DMS53 (cell line): ENCODE measurements at regions not wholly inside any gene's neighbourhood (a gene's known extent, or its start where the extent isn't known, plus 50 kb on each side); places are given as distances from the start of the nearest gene placed in this dataset.

Experiments
- DNase-seq: peaks from one replicate; lab custom pipeline; 2025; lab: John Stamatoyannopoulos, UW

DNA sequence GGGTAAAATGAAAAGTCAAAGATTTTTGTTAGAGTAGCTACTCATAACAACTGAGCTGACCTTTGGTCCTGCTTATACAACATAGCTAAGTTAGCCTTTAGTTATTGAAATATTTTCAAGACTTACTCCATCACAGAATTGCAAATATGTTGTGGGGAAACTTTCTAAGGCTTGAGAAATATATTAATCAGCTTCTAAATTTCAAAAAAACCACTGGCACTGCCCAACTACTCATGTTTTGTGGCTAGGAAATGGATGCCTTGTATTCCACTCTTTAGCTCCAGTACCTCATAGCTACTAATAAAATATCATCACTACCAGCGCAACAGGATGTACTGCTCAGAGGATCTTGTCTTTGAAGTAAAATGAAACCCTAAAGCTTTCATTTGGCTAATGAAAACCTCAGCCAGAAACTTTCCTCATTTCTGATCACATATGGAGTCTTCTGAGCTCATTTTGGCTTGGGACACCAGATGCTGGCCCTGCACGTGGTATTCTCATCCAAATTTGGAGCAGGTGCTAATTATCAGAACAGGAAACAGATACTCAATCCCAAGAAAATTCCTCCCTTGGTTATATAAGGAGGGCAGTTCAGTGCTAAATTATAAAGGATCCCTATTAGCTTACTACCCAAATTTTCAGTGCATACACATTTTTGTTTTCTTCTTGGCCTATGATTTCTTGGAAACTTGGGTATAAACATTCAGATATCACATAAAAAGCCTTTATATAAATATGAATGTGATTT is 690.7 kb downstream of the ADGRL2 start:
- DNase-seq: no peak

GRCh38 chr1:82487778-82488177 is 687.0 kb downstream of the ADGRL2 start:
- peak; percentile 40 for DNase-seq

DNA sequence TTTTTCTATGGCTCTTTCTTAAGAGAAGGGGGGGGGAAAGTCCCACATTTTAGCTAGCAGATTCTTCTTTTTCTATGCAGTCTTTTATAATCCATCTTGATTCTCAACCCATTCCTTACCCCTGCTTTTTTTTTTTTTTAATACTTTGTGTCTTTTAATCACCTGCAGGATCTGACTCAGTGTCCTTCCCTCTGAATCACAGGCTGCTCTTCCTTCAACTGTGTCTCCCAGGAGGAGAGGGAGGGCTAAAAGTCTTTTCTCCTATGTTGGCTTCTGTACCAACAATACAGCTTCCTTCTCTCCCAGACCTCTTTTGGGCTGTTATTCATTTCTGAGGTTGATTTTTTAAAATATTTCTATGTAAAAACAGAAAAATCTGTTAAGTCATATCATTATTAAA is 686.2 kb downstream of the ADGRL2 start:
- DNase-seq: no peak

DNA sequence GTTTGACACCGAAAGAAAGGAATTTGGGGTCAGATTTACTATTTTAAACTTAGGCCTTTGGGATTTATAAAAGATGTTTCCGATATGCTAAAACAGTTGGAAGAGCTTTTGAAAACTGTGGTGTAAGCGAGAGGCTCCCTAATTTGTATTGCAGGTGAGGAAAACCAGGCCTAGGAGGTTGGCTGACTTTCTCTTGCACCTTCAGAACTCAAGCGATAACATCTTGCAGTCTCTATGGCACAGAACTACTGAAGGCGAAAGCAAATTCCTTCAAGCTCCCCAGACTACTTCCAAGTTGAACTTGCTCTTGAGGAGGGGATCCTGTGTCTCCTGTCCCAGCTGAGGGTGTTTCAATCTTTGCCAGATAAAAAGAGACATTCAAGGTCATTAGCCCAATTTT is 685.7 kb downstream of the ADGRL2 start:
- DNase-seq: no peak

GRCh38 chr1:82485591-82486369 is 685.0 kb downstream of the ADGRL2 start:
- DNase-seq: peak; percentile 29

DNA sequence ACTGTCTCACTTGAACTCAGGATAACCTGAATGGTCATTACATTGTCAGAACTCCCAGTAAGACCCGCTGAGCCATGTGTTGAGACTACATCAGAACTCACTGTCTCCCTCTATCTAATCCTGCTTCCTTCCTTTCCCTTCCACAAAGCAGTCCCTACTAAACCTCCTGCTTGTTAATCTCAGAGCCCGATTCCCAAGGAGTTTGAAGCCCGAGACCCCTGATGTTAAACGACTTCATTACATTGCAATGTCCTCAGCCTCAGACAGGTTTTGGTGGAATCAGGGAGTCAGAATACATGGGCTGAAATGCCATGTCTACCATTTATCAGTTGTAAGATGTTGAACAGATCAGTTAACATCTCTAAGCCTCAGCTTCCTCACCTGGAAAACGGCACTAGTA is 682.4 kb downstream of the ADGRL2 start:
- no peak for DNase-seq

- no peak for DNase-seq
Observed at GRCh38 chr1:82478916-82479315, 678.2 kb downstream of the ADGRL2 start.

DNA sequence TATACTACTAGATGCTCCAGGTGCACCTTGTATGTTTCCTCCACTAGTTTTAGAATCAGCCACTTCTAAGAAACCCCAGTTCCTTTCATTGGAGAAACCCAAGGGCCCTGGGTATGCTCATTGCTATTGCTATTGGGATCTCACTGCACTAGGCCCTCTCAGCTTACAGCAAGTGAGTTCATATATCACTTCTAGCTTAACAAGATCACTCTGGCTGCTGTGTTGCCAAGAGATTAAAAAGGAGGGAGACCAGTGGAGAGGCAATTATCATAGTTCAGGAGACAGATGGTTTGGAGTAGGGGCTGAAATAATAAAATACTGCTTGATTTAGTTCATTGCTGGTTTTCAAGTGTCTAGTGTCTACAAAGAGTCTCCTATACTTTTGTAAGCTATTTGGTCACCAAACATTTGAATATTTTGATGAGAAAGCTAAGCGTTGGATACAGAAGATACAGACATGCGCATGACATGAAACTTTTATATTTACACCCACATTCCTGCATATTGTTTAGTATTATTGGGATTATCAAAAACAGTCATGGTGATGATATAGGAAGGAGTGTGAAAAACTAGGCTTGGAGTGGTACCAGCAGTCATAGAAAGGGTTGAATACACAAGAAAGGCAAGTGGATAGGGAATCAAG is 671.9 kb downstream of the ADGRL2 start:
- DNase-seq: no peak

DNA sequence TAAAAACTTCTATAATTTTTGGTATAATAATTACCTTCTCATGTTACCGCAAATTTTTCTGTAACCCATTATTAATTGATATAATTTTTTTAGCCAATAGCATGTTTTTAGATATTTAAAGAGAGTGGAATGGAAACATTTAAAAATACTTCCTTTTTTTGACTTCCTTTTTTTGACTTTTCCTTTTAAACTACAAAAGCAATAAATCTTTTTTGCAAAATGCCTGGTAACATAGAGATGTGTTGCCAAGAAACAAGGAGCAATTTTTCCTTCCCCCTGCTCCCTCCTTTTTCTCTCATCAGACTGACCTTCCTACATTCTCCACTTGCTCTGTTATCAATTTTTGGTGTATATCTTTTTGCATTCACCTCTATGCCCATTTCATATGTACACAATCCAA is 666.2 kb downstream of the ADGRL2 start:
- DNase-seq: no peak

- no peak for DNase-seq
Observed at GRCh38 chr1:82466416-82466815, 665.7 kb downstream of the ADGRL2 start.

DNA sequence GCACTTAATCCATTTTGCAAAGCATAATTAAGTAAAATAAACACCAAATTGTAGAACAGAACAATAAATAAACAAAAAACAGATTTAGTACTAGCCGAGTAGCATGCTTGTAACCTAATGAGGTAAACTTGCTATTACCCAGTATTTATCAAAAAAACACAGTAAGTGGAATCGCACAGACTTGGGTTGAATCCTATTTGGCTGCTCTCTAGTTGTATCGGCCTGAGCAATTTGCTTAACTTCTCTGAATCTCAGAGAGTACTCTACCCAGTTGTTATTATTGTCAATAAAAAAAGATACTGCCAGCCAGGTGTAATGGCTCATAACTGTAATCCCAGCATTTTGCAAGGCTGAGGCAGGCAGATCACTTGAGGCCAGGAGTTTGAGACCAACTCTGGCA is 664.3 kb downstream of the ADGRL2 start:
- no peak for DNase-seq

- DNase-seq: peak; percentile 82
Observed at GRCh38 chr1:82464362-82465001, 663.7 kb downstream of the ADGRL2 start.

DNA sequence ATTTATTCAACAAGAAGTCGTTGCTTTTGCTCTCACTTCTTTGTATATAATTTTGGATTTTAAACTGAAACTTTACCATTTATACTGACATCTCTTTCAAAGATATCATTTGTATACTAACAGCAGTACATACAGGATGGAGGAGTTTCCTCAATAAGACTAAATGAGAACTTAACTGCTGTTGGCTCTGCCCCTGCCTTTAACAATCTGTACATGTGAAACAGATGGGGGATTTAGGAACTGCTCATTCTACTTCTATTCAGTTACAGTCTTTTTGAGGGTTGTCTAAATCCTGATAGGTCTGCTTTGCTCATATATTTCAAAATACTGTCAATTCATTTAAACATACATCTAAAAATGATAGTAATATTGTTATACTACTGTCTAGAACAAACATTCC is 663.2 kb downstream of the ADGRL2 start:
- DNase-seq: no peak

DNA sequence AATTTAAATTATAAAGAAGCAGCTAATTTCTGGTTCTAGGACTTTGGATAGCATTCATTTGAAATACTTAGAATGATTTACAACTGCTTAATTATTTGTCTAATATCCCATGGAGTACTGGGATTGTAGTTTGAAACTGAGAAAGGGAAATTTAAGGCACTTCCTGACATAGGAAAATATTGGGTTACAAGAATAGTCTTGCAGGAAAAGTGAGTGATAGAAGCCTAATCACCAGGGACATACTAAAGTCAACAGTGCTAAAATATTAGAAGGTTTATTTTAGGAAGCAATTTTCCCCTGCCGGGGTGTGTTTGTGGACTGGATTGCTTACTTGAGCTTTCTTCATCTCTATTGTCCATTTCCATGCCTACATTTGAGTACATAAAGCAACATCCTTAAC is 661.6 kb downstream of the ADGRL2 start:
- DNase-seq: no peak

DNA sequence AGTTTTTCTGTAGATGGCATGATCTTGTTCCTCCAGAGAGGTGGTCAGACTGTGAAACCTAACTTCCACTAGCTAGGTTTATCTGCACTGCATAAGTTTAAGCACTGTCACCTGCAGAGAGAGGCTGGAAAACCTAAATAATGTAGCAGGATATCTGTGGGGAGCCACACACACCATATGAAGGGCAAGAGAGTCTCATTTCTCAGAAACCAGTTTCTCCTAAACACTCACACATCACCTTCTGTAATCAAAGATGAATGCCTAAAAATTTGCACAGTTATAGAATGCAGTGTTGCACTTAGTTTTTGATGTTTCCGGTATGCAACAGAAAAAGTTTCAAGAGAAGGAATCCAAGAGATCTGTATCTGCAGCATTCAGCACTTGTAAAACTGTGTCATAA is 654.6 kb downstream of the ADGRL2 start:
- no peak for DNase-seq

DNA sequence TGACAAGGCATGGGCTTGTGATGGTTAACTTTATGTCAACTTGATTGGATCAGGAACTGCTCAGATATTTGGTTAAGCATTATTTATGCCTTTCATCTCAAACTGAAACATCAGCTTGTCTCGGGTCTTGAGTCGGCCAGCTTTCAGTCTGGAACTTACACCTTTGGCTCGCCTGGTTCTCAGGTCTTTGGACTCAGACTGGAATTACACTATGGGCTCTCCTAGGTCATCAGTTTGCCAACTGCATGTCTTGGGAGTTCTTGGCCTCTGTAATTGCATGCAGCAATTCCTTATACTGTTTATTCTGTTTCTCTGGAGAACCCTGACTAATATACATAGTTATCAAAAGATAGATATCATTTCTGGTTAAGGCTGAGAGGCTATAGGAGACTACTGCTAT is 653.7 kb downstream of the ADGRL2 start:
- DNase-seq: no peak

DNA sequence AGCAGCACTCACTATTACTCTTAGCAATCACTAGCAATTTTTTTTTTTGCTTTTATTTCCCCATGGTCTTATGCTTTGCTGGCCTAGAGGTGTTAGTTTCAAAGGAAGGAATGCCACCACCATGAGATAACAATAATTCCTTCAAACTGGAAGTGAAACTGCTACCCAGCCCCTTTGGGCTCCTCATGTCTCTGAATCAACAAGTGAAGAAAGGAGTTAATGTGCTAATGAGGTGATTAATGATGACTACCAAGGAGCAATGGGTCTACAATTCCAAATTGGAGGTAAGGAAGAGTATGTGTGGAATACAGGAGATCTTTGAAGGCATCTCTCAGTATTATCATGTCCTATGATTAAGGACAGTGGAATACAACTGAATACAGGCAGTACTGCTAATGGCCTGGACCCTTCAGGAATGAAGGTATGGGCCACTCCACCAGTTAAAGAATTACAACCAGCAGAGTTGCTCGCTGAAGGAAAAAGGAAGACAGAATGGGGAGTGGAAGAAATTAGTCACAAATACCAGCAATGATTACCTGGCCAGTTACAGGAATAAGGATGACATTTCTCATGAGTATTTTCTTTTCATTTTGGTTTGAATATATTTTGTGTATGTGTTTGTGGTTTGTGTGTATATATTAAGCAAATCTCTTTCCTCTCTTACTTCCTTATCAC is 652.9 kb downstream of the ADGRL2 start:
- no peak for DNase-seq

GRCh38 chr1:82452096-82452495 is 651.4 kb downstream of the ADGRL2 start:
- no peak for DNase-seq

GRCh38 chr1:82451191-82451590 is 650.5 kb downstream of the ADGRL2 start:
- no peak for DNase-seq

GRCh38 chr1:82449506-82450057 is 648.8 kb downstream of the ADGRL2 start:
- DNase-seq: no peak

DNA sequence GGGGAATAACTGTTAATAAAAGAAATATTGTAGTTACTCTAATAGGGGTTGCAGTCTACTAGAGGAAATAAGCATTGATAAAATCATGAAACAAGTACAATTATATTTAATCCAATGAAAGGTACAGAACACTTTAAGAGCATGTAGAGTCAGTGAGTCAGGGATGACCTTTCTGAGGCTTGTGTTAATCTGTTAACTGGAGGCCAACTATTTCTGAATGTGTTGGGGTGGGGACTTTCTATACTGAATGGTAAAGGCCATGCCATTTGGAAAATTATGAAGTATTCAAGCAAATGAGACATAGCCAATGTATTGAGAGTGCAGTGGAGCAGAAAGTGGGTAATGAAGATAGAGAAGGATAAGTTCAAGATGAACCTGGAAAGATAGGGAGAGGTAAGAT is 646.2 kb downstream of the ADGRL2 start:
- DNase-seq: no peak

- no peak for DNase-seq
Observed at GRCh38 chr1:82446236-82446635, 645.5 kb downstream of the ADGRL2 start.
